GM23248 (cell line): ENCODE measurements at regions not wholly inside any gene's neighbourhood (a gene's known extent, or its start where the extent isn't known, plus 50 kb on each side); places are given as distances from the start of the nearest gene placed in this dataset.

Source experiments
- DNase-seq: peaks from one replicate; pipeline ENCODE4 v3.0.0-alpha.2; 2015
- H2AFZ ChIP-seq: fragments of 200-600 bp; sonication (generic); 2 replicates; pipeline ENCODE4 v1.6.1; 2016; ENCODE audit warnings: antibody characterized with exemption
- H3F3A ChIP-seq: fragments of 200-600 bp; sonication (generic); 2 replicates; pipeline ENCODE4 v1.6.1; 2016; ENCODE audit warnings: mild to moderate bottlenecking, antibody characterized with exemption, mixed run types; ENCODE audit not compliant: insufficient read depth
- H3K27ac ChIP-seq: fragments of 200-600 bp; sonication (generic); 2 replicates; pipeline ENCODE4 v1.5.1; 2016; ENCODE audit warnings: mild to moderate bottlenecking
- H3K27me3 ChIP-seq: fragments of 200-600 bp; sonication (generic); replicated peaks from 2 replicates; pipeline ENCODE4 v1.6.1; 2016; ENCODE audit warnings: mild to moderate bottlenecking; ENCODE audit not compliant: insufficient read depth
- H3K36me3 ChIP-seq: fragments of 200-600 bp; sonication (generic); 2 replicates; pipeline ENCODE4 v1.6.1; 2016; ENCODE audit warnings: low read depth, mild to moderate bottlenecking
- H3K4me1 ChIP-seq: fragments of 200-600 bp; sonication (generic); 2 replicates; pipeline ENCODE4 v1.6.1; 2016; ENCODE audit warnings: mild to moderate bottlenecking; ENCODE audit not compliant: insufficient read depth
- H3K4me2 ChIP-seq: fragments of 200-600 bp; sonication (generic); one replicate; pipeline ENCODE4 v1.6.1; 2016; ENCODE audit warnings: mild to moderate bottlenecking; ENCODE audit not compliant: unreplicated experiment
- H3K4me3 ChIP-seq: fragments of 200-600 bp; sonication (generic); 2 replicates; pipeline ENCODE4 v1.5.1; 2016; ENCODE audit warnings: mild to moderate bottlenecking
- H3K79me2 ChIP-seq: fragments of 200-600 bp; sonication (generic); 2 replicates; pipeline ENCODE4 v1.6.1; 2016; ENCODE audit warnings: mild to moderate bottlenecking; ENCODE audit not compliant: insufficient read depth
- H3K9ac ChIP-seq: fragments of 200-600 bp; sonication (generic); 2 replicates; pipeline ENCODE4 v1.6.1; 2016; ENCODE audit warnings: mild to moderate bottlenecking
- H3K9me2 ChIP-seq: fragments of 200-600 bp; sonication (generic); 2 replicates; pipeline ENCODE4 v1.6.1; 2016; ENCODE audit warnings: mixed run types, mild to moderate bottlenecking, moderate library complexity; ENCODE audit not compliant: insufficient read depth
- H3K9me3 ChIP-seq: fragments of 200-600 bp; sonication (generic); one replicate; pipeline ENCODE4 v1.6.1; 2017; ENCODE audit warnings: low read depth
- H4K20me1 ChIP-seq: fragments of 200-600 bp; sonication (generic); 2 replicates; pipeline ENCODE4 v1.6.0; 2016; ENCODE audit not compliant: insufficient read depth
- EZH2 ChIP-seq: fragments of 200-600 bp; sonication (generic); IDR thresholded peaks from 2 replicates; pipeline ENCODE4 v1.6.1; 2018; ENCODE audit warnings: antibody characterized with exemption, mild to moderate bottlenecking; ENCODE audit not compliant: insufficient read depth, poor library complexity, severe bottlenecking
- EZH2phosphoT487 ChIP-seq: fragments of 200-600 bp; sonication (generic); IDR thresholded peaks from 2 replicates; pipeline ENCODE4 v1.6.1; 2018; ENCODE audit warnings: antibody characterized with exemption, moderate library complexity, mild to moderate bottlenecking, low read depth; ENCODE audit not compliant: insufficient read depth
- WGBS, 2 experiments: methylation state at CpG; one replicate each; pipeline ENCODE4 v1.1.6; 2015 to 2017; ENCODE audit warnings: low lambda C conversion rate in 2 of 2, low coverage in 1 of 2; ENCODE audit errors: missing lambda C conversion rate in 2 of 2; 5-methylcytosine and 5-hydroxymethylcytosine counted together
- in situ Hi-C: fragments of 300-500 bp; cut with MboI; formaldehyde crosslinking; loops from 2 replicates; pipeline ENCODE4 v1.15.0; 2020

GRCh38 chr2:144983107-144983506 lies 463.2 kb upstream of the ZEB2 start:
- H3K79me2 ChIP-seq: no peaks in the 10 kb centered on the region
- WGBS, 2 experiments: 82 to 88% methylated on average over 2 of the region's 2 CpGs

DNA sequence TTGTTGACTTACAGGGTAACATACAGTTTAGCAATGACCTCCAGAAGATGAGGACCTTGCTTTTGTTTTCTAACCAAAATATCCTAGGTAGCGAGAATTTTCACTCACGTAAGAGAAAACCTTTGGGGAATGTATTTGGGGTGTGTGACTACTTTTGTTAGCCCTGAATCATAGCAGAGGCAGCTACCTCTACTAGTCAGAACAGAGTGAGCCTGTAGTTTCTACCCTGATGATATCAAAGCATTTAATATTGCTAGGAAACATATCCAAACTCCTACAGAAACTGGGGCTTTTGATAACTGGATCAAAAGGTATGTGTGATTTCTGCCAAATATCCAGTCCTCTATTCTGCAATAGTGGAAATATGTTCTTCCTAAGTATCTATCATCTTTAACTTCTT lies 462.6 kb upstream of the ZEB2 start:
- no peaks in the 10 kb centered on the region; the same call in 1 of the 2 replicates for H3K9me2 ChIP-seq
- no peaks in the 10 kb centered on the region for H3F3A ChIP-seq
- no peaks in the 10 kb centered on the region for H3K79me2 ChIP-seq
- no peak overlapping the region for H3K27ac ChIP-seq
- TF ChIP-seq EZH2 (no peak), EZH2phosphoT487 (no peak)
- H2AFZ ChIP-seq: no peak overlapping the region; the same call in 1 of the 2 replicates
- WGBS, 2 experiments: 96 to 98% methylated on average over 2 of the region's 2 CpGs
- H3K4me3 ChIP-seq: no peak overlapping the region
- H3K4me2 ChIP-seq: no peak overlapping the region
- no peak for DNase-seq
- in situ Hi-C loops: no loop called here
- H3K9me3 ChIP-seq: peaks cover 12% of the 10 kb centered on the region
- H4K20me1 ChIP-seq: no peaks in the 10 kb centered on the region
- no peaks in the 10 kb centered on the region for H3K36me3 ChIP-seq
- no peak overlapping the region for H3K9ac ChIP-seq
- no peaks in the 10 kb centered on the region for H3K27me3 ChIP-seq
- no peaks in the 10 kb centered on the region for H3K4me1 ChIP-seq

More at GRCh38 chr2:144983107-144983506, 463.2 kb upstream of the ZEB2 start:
- no peaks in the 10 kb centered on the region for H3K4me1 ChIP-seq
- H3K9me3 ChIP-seq: peaks cover 12% of the 10 kb centered on the region
- no peak overlapping the region for H3K9ac ChIP-seq
- no peaks in the 10 kb centered on the region for H3F3A ChIP-seq
- H3K27ac ChIP-seq: no peak overlapping the region
- H3K9me2 ChIP-seq: no peaks in the 10 kb centered on the region; the same call in 1 of the 2 replicates
- H3K36me3 ChIP-seq: no peaks in the 10 kb centered on the region
- no peak overlapping the region for H3K4me3 ChIP-seq
- no peak for TF ChIP-seq EZH2phosphoT487
- TF ChIP-seq EZH2: no peak
- in situ Hi-C loops: no loop called here
- no peaks in the 10 kb centered on the region for H3K27me3 ChIP-seq
- DNase-seq: no peak
- H3K4me2 ChIP-seq: no peak overlapping the region
- H2AFZ ChIP-seq: no peak overlapping the region; the same call in 1 of the 2 replicates
- H4K20me1 ChIP-seq: no peaks in the 10 kb centered on the region

- Histone ChIP-seq H3K9me3 (no peaks in the 10 kb centered on the region), H3K4me1 (no peaks in the 10 kb centered on the region), H4K20me1 (no peaks in the 10 kb centered on the region), H3K4me3 (no peak overlapping the region), H3K36me3 (no peaks in the 10 kb centered on the region), H3K9ac (no peak overlapping the region), H3K79me2 (no peaks in the 10 kb centered on the region), H2AFZ (no peak overlapping the region), H3K4me2 (no peak overlapping the region), H3K27ac (no peak overlapping the region), H3K9me2 (no peaks in the 10 kb centered on the region; the same call in 1 of the 2 replicates), H3F3A (0 out of 2 replicates have a peak, but pooled peaks cover 5% of the 10 kb centered on the region), H3K27me3 (no peaks in the 10 kb centered on the region)
- no peak for TF ChIP-seq EZH2phosphoT487
- no peak for TF ChIP-seq EZH2
- DNase-seq: no peak
- in situ Hi-C loops: no loop called here
- 87% methylated on average over 3 of the region's 3 CpGs for WGBS, 2 experiments
Measured at GRCh38 chr2:144975881-144976280, 456.0 kb upstream of the ZEB2 start.

DNA sequence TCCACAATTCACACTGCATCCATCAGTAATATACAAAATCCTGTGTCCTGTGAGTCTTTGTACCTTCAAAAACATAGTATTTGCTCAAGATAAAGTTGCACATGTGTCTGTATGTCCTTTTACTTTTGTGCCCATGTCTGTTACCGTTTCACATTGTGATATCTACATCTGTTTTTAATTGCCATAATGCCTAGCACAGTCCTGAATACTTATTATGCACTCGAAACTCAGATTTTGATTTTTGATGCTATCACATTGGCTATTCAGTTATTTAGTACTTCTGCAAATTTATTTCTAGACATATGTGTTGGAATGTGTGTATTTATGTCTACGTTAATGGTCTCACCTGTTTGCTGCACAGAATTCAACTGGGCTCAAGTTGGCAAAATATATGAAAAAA lies 452.8 kb upstream of the ZEB2 start:
- Histone ChIP-seq H3F3A (0 out of 2 replicates have a peak, but pooled peaks cover 5% of the 10 kb centered on the region), H3K4me3 (no peak overlapping the region), H3K27ac (no peak overlapping the region), H3K27me3 (no peaks in the 10 kb centered on the region), H3K9me2 (no peaks in the 10 kb centered on the region), H3K4me1 (no peaks in the 10 kb centered on the region), H3K9ac (no peak overlapping the region), H3K9me3 (no peaks in the 10 kb centered on the region), H2AFZ (no peak overlapping the region), H4K20me1 (no peaks in the 10 kb centered on the region), H3K79me2 (no peaks in the 10 kb centered on the region), H3K36me3 (no peaks in the 10 kb centered on the region), H3K4me2 (no peak overlapping the region)
- TF ChIP-seq EZH2phosphoT487: no peak
- TF ChIP-seq EZH2: no peak
- WGBS, 2 experiments: 45 to 48% methylated on average over 3 of the region's 3 CpGs
- DNase-seq: no peak
- in situ Hi-C loops: no loop called here
